SK-N-MC (cell line): ENCODE measurements at regions not wholly inside any gene's neighbourhood (a gene's known extent, or its start where the extent isn't known, plus 50 kb on each side); places are given as distances from the start of the nearest gene placed in this dataset.

Source experiments
- EZH2 ChIP-seq: fragments of 200-600 bp; sonication (generic); IDR thresholded peaks from one replicate; pipeline ENCODE4 v1.6.1; 2017; ENCODE audit warnings: antibody characterized with exemption
- FOXP2 ChIP-seq: optimal IDR thresholded peaks from 2 replicates; pipeline ENCODE3; 2011; ENCODE audit warnings: mild to moderate bottlenecking, moderate library complexity; ENCODE audit not compliant: insufficient read depth; ENCODE audit errors: extremely low read length, control extremely low read depth
- POLR2AphosphoS5 ChIP-seq: IDR thresholded peaks from 2 replicates; pipeline ENCODE4 v1.6.1; 2012; ENCODE audit warnings: mild to moderate bottlenecking, low read depth, low read length, borderline replicate concordance

GRCh38 chr14:88934351-88934806 is 109.9 kb downstream of the TTC8 start:
- TF ChIP-seq POLR2AphosphoS5: no peak
- TF ChIP-seq EZH2: no peak
- TF ChIP-seq FOXP2: no peak
